GM18498 (cell line): ENCODE measurements at regions not wholly inside any gene's neighbourhood (a gene's known extent, or its start where the extent isn't known, plus 50 kb on each side); places are given as distances from the start of the nearest gene placed in this dataset.

Experiments used
- ATAC-seq: cut with Tn5 transposase; IDR thresholded peaks from one replicate; pipeline ENCODE4 v1.9.1; 2021; ENCODE audit warnings: mild to moderate bottlenecking, moderate library complexity; ENCODE audit not compliant: unreplicated experiment

GRCh38 chr5:38207343-38207742 lies 51.0 kb upstream of the EGFLAM start:
- ATAC-seq, result no peak

GRCh38 chr5:38202741-38203140 lies 55.6 kb upstream of the EGFLAM start:
- ATAC-seq, result no peak

GRCh38 chr5:38200872-38201557 lies 57.3 kb upstream of the EGFLAM start:
- ATAC-seq, result no peak

- ATAC-seq, result no peak
Measured at GRCh38 chr5:38197118-38197517, 61.2 kb upstream of the EGFLAM start.

GRCh38 chr5:38193015-38193581 lies 65.3 kb upstream of the EGFLAM start:
- ATAC-seq, result no peak

- no peak for ATAC-seq
Measured at GRCh38 chr5:38191693-38192092, 66.7 kb upstream of the EGFLAM start.

- no peak for ATAC-seq
Measured at GRCh38 chr5:38190111-38190510, 68.2 kb upstream of the EGFLAM start.

- ATAC-seq, result no peak
Measured at GRCh38 chr5:38189081-38189504, 69.3 kb upstream of the EGFLAM start.

GRCh38 chr5:38188591-38188990 lies 69.8 kb upstream of the EGFLAM start:
- ATAC-seq, result no peak

GRCh38 chr5:38187532-38187931 lies 70.8 kb upstream of the EGFLAM start:
- no peak for ATAC-seq

- no peak for ATAC-seq
Measured at GRCh38 chr5:38184627-38185026, 73.7 kb upstream of the EGFLAM start.

GRCh38 chr5:38182991-38183390 lies 75.4 kb upstream of the EGFLAM start:
- ATAC-seq, result no peak

GRCh38 chr5:38168029-38168428 lies 90.3 kb upstream of the EGFLAM start:
- no peak for ATAC-seq

- ATAC-seq, result no peak
Measured at GRCh38 chr5:38167562-38167996, 90.8 kb upstream of the EGFLAM start.

GRCh38 chr5:38166832-38167231 lies 91.5 kb upstream of the EGFLAM start:
- no peak for ATAC-seq

- ATAC-seq, result no peak
Measured at GRCh38 chr5:38165435-38165834, 92.9 kb upstream of the EGFLAM start.

GRCh38 chr5:38164776-38165399 lies 93.5 kb upstream of the EGFLAM start:
- ATAC-seq, result no peak

GRCh38 chr5:38163636-38164237 lies 94.6 kb upstream of the EGFLAM start:
- ATAC-seq, result no peak

- ATAC-seq, result no peak
Measured at GRCh38 chr5:38162625-38163024, 95.7 kb upstream of the EGFLAM start.

- no peak for ATAC-seq
Measured at GRCh38 chr5:38157024-38157423, 101.3 kb upstream of the EGFLAM start.

GRCh38 chr5:38154615-38155204 lies 103.6 kb upstream of the EGFLAM start:
- ATAC-seq, result no peak

GRCh38 chr5:38151878-38152277 lies 106.5 kb upstream of the EGFLAM start:
- no peak for ATAC-seq
